PC-3 (cell line): ENCODE measurements at regions not wholly inside any gene's neighbourhood (a gene's known extent, or its start where the extent isn't known, plus 50 kb on each side); places are given as distances from the start of the nearest gene placed in this dataset.

Source experiments
- ATAC-seq: fragments of 200-7000 bp; cut with Tn5 transposase; 2 replicates; pipeline ENCODE4 v1.9.1; 2020; ENCODE audit warnings: mild to moderate bottlenecking, moderate library complexity
- BruUV-seq: library from RNA; stranded (reverse); fragments of 400-500 nt; replicated peaks from 2 replicates; lab custom pipeline; 2021; lab: Mats Ljungman, UMichigan
- CTCF ChIA-PET: fragments of 300-600 bp; sonication (Branson Sonifier 250); formaldehyde crosslinking; loops from one replicate; lab custom pipeline; 2022; ENCODE audit warnings: antibody characterized with exemption; lab: Charles Lee
- POLR2A ChIA-PET: fragments of 300-600 bp; sonication (Branson Sonifier 250); formaldehyde crosslinking; loops from one replicate; lab custom pipeline; 2022; ENCODE audit warnings: antibody characterized with exemption; ENCODE audit not compliant: unreplicated experiment; lab: Charles Lee
- DNase-seq: peaks from one replicate; pipeline ENCODE4 v3.0.0-alpha.2; 2015
- H2AFZ ChIP-seq: fragments of 300-600 bp; sonication (generic); 2 replicates; pipeline ENCODE4 v1.6.0; 2016; ENCODE audit warnings: antibody characterized with exemption, low read length
- H3F3A ChIP-seq: fragments of 300-600 bp; sonication (generic); one replicate; pipeline ENCODE4 v1.6.0; 2017; ENCODE audit warnings: antibody characterized with exemption, low read length, control low read depth, mild to moderate bottlenecking; ENCODE audit not compliant: unreplicated experiment
- H3K27ac ChIP-seq: fragments of 300-600 bp; sonication (generic); 2 replicates; pipeline ENCODE4 v1.5.1; 2016; ENCODE audit warnings: mild to moderate bottlenecking, low read length
- H3K27me3 ChIP-seq: fragments of 300-600 bp; sonication (generic); 2 replicates; pipeline ENCODE4 v1.6.1; 2016; ENCODE audit warnings: low read length, mixed read lengths
- H3K36me3 ChIP-seq: fragments of 300-600 bp; sonication (generic); 2 replicates; pipeline ENCODE4 v1.6.1; 2016; ENCODE audit warnings: low read depth, mixed run types, low read length, mixed read lengths
- H3K4me1 ChIP-seq: fragments of 300-600 bp; sonication (generic); 2 replicates; pipeline ENCODE4 v1.5.1; 2016; ENCODE audit warnings: low read length; ENCODE audit not compliant: insufficient read depth
- H3K4me2 ChIP-seq: fragments of 300-600 bp; sonication (generic); 2 replicates; pipeline ENCODE4 v1.6.0; 2016; ENCODE audit warnings: low read length
- H3K4me3 ChIP-seq: fragments of 300-600 bp; sonication (generic); 2 replicates; pipeline ENCODE4 v1.5.1; 2016; ENCODE audit warnings: mild to moderate bottlenecking, low read length, mixed read lengths
- H3K79me2 ChIP-seq: fragments of 300-600 bp; sonication (generic); 2 replicates; pipeline ENCODE4 v1.6.1; 2017; ENCODE audit warnings: low read length, mixed read lengths
- H3K9ac ChIP-seq: fragments of 300-600 bp; sonication (generic); 2 replicates; pipeline ENCODE4 v1.6.0; 2016; ENCODE audit warnings: mild to moderate bottlenecking, low read length
- H3K9me2 ChIP-seq: fragments of 300-600 bp; sonication (generic); replicated peaks from 2 replicates; pipeline ENCODE4 v1.6.1; 2016; ENCODE audit warnings: mixed run types, low read length, mixed read lengths
- H3K9me3 ChIP-seq: fragments of 300-600 bp; sonication (generic); 2 replicates; pipeline ENCODE4 v1.6.1; 2016; ENCODE audit warnings: low read length, mixed read lengths
- H4K20me1 ChIP-seq: fragments of 300-600 bp; sonication (generic); 2 replicates; pipeline ENCODE4 v1.6.1; 2016; ENCODE audit warnings: low read length, mixed read lengths
- CTCF ChIP-seq: fragments of 300-600 bp; sonication (generic); conservative IDR thresholded peaks from 2 replicates; pipeline ENCODE4 v1.5.1; 2017; ENCODE audit warnings: antibody characterized with exemption, low read depth, mild to moderate bottlenecking, low read length
- EZH2 ChIP-seq: fragments of 300-600 bp; sonication (generic); IDR thresholded peaks from one replicate; pipeline ENCODE4 v1.6.1; 2017; ENCODE audit warnings: antibody characterized with exemption, mild to moderate bottlenecking, low read length; ENCODE audit not compliant: unreplicated experiment
- EZH2phosphoT487 ChIP-seq: fragments of 300-600 bp; sonication (generic); IDR thresholded peaks from 2 replicates; pipeline ENCODE4 v1.6.1; 2018; ENCODE audit warnings: mild to moderate bottlenecking, antibody characterized with exemption, low read length, borderline replicate concordance
- intact Hi-C: fragments of 100-400 bp; cut with micrococcal nuclease; formaldehyde crosslinking; loops from 2 replicates; pipeline ENCODE4 v1.9.0; 2023

GRCh38 chrX:127466211-127466610 is 586.0 kb downstream of the ACTRT1 start:
- CTCF ChIA-PET: no interaction called here

GRCh38 chrX:127459790-127460189 is 592.4 kb downstream of the ACTRT1 start:
- intact Hi-C loops: no loop called here
- Histone ChIP-seq H2AFZ (no peak overlapping the region), H3K9ac (no peak overlapping the region), H3K79me2 (no peaks in the 10 kb centered on the region), H3F3A (no peaks in the 10 kb centered on the region), H3K4me3 (no peak overlapping the region), H3K4me2 (no peak overlapping the region), H3K27ac (no peak overlapping the region), H3K9me3 (no peaks in the 10 kb centered on the region), H3K9me2 (no peaks in the 10 kb centered on the region), H3K4me1 (no peaks in the 10 kb centered on the region), H3K36me3 (no peaks in the 10 kb centered on the region), H4K20me1 (no peaks in the 10 kb centered on the region), H3K27me3 (no peaks in the 10 kb centered on the region)
- no TSS peak for BruUV-seq
- no peak for TF ChIP-seq CTCF
- TF ChIP-seq EZH2phosphoT487: no peak
- no peak for TF ChIP-seq EZH2
- ATAC-seq: no peak
- POLR2A ChIA-PET: no interaction called here
- CTCF ChIA-PET: no interaction called here
- peak; percentile 6 for DNase-seq

More at GRCh38 chrX:127466211-127466610, 586.0 kb downstream of the ACTRT1 start:
- Histone ChIP-seq H3K27me3 (no peaks in the 10 kb centered on the region), H3K27ac (no peak overlapping the region), H3K36me3 (no peaks in the 10 kb centered on the region), H3F3A (no peaks in the 10 kb centered on the region), H3K79me2 (no peaks in the 10 kb centered on the region), H3K4me3 (no peak overlapping the region), H4K20me1 (no peaks in the 10 kb centered on the region), H2AFZ (no peak overlapping the region), H3K4me1 (no peaks in the 10 kb centered on the region), H3K9me2 (no peaks in the 10 kb centered on the region), H3K4me2 (no peak overlapping the region), H3K9me3 (no peaks in the 10 kb centered on the region), H3K9ac (no peak overlapping the region)
- intact Hi-C loops: no loop called here
- POLR2A ChIA-PET: no interaction called here
- BruUV-seq: no TSS peak
- DNase-seq (no peak), ATAC-seq (no peak)
- no peak for TF ChIP-seq CTCF
- TF ChIP-seq EZH2: no peak
- TF ChIP-seq EZH2phosphoT487: no peak

- intact Hi-C loops: no loop called here
- no peak for TF ChIP-seq EZH2phosphoT487
- TF ChIP-seq EZH2: no peak
- no peak for TF ChIP-seq CTCF
Observed at GRCh38 chrX:127457161-127457560, 595.0 kb downstream of the ACTRT1 start.

More at GRCh38 chrX:127457161-127457560, 595.0 kb downstream of the ACTRT1 start:
- POLR2A ChIA-PET: no interaction called here
- Histone ChIP-seq H3K79me2 (no peaks in the 10 kb centered on the region), H3K9me2 (no peaks in the 10 kb centered on the region), H3K27me3 (no peaks in the 10 kb centered on the region), H3K36me3 (no peaks in the 10 kb centered on the region), H3K9ac (no peak overlapping the region), H3K4me2 (no peak overlapping the region), H2AFZ (no peak overlapping the region), H3K9me3 (no peaks in the 10 kb centered on the region), H3K27ac (no peak overlapping the region), H3K4me3 (no peak overlapping the region), H3F3A (no peaks in the 10 kb centered on the region), H3K4me1 (no peaks in the 10 kb centered on the region), H4K20me1 (no peaks in the 10 kb centered on the region)
- BruUV-seq: no TSS peak
- no peak for ATAC-seq
- peak; percentile 43 for DNase-seq
- CTCF ChIA-PET: no interaction called here
